CD4-positive, alpha-beta T cell (primary cell): ENCODE measurements at regions not wholly inside any gene's neighbourhood (a gene's known extent, or its start where the extent isn't known, plus 50 kb on each side); places are given as distances from the start of the nearest gene placed in this dataset.

ENCODE experiments used
- ATAC-seq: fragments of 200-7000 bp; cut with Tn5 transposase; one replicate; pipeline ENCODE4 v1.10.0; 2022; ENCODE audit warnings: mild to moderate bottlenecking; ENCODE audit not compliant: poor library complexity
- CTCF ChIA-PET: fragments of 350-600 bp; sonication (Branson Sonifier 250); formaldehyde crosslinking; loops from one replicate; lab custom pipeline; 2021; ENCODE audit warnings: antibody characterized with exemption, inconsistent platforms; lab: Charles Lee
- POLR2A ChIA-PET: fragments of 350-600 bp; sonication (Branson Sonifier 250); formaldehyde crosslinking; loops from one replicate; lab custom pipeline; 2021; ENCODE audit warnings: antibody characterized with exemption, inconsistent platforms; lab: Charles Lee
- DNase-seq, 14 experiments: peaks; one replicate each; pipeline ENCODE4 v3.0.0-alpha.2; 2013 to 2020; ENCODE audit warnings: mixed read lengths in 2 of 14
- H3K27ac ChIP-seq, 2 donors: one replicate each; pipeline versions ENCODE4 v1.5.1 to v1.7.0; 2013; ENCODE audit warnings: low read length in 2 of 2, low read depth in 1 of 2, mild to moderate bottlenecking in 1 of 2
- H3K27me3 ChIP-seq, 2 experiments: 1 replicate in 1 of 2; 2 replicates in 1 of 2; pipeline versions ENCODE4 v1.6.1 to v1.7.0; 2013; ENCODE audit warnings: low read length in 2 of 2, control low read depth in 1 of 2, mild to moderate bottlenecking in 1 of 2, moderate library complexity in 1 of 2; ENCODE audit not compliant: insufficient read depth in 2 of 2, control insufficient read depth in 1 of 2
- H3K36me3 ChIP-seq: one replicate; pipeline ENCODE4 v1.6.1; 2013; ENCODE audit warnings: low read length, control low read depth; ENCODE audit not compliant: insufficient read depth
- H3K4me1 ChIP-seq: one replicate; pipeline ENCODE4 v1.6.1; 2013; ENCODE audit warnings: low read length, control low read depth; ENCODE audit not compliant: insufficient read depth
- H3K4me3 ChIP-seq: one replicate; pipeline ENCODE4 v1.5.1; 2013; ENCODE audit warnings: mild to moderate bottlenecking, low read length, moderate library complexity
- H3K9me3 ChIP-seq, 2 experiments: 1 replicate in 1 of 2; 2 replicates in 1 of 2; pipeline versions ENCODE4 v1.6.1 to v1.7.0; 2013; ENCODE audit warnings: low read length in 2 of 2, mild to moderate bottlenecking in 2 of 2, control low read depth in 1 of 2, moderate library complexity in 1 of 2; ENCODE audit not compliant: control insufficient read depth in 1 of 2, insufficient read depth in 1 of 2
- H3K27ac Mint-ChIP-seq: one replicate; pipeline ENCODE4 v1.8.0; 2020; ENCODE audit warnings: mixed read lengths
- H3K27me3 Mint-ChIP-seq: one replicate; pipeline ENCODE4 v1.8.0; 2021; ENCODE audit warnings: mixed read lengths
- H3K36me3 Mint-ChIP-seq: one replicate; pipeline ENCODE4 v1.8.0; 2021; ENCODE audit warnings: low read depth, mixed read lengths
- H3K4me1 Mint-ChIP-seq: one replicate; pipeline ENCODE4 v1.8.0; 2021; ENCODE audit warnings: low read depth, mixed read lengths
- H3K4me3 Mint-ChIP-seq: one replicate; pipeline ENCODE4 v1.8.0; 2020; ENCODE audit warnings: mild to moderate bottlenecking, mixed read lengths
- H3K9me3 Mint-ChIP-seq: one replicate; pipeline ENCODE4 v1.8.0; 2020; ENCODE audit warnings: mixed read lengths
- CTCF ChIP-seq: fragments of 200-600 bp; IDR thresholded peaks from one replicate; pipeline ENCODE4 v1.8.0; 2022; ENCODE audit warnings: antibody characterized with exemption, mild to moderate bottlenecking
- intact Hi-C, 2 experiments: fragments of 100-400 bp; cut with DNase I in 1 of 2; cut with micrococcal nuclease in 1 of 2; formaldehyde crosslinking; loops; one replicate each; pipeline versions ENCODE4 v1.15.1 to v1.9.0; 2023 to 2025; cut with DNase I, micrococcal nuclease

- H3K9me3 Mint-ChIP-seq, result peaks cover 8% of the 10 kb centered on the region
- H3K27me3 Mint-ChIP-seq, result no peaks in the 10 kb centered on the region
- no peak overlapping the region for H3K4me3 Mint-ChIP-seq
- no peak overlapping the region for H3K27ac Mint-ChIP-seq
- no peak for TF ChIP-seq CTCF
- H3K4me1 ChIP-seq, result no peaks in the 10 kb centered on the region
- intact Hi-C loops, result no loop called here
- H3K36me3 ChIP-seq, result no peaks in the 10 kb centered on the region
- ChIA-PET POLR2A (no interaction called here), CTCF (no interaction called here)
- no peak overlapping the region for H3K27ac ChIP-seq
- H3K36me3 Mint-ChIP-seq, result no peaks in the 10 kb centered on the region
- peaks cover 0 to 1% of the 10 kb centered on the region in 2 experiments for H3K27me3 ChIP-seq
- ATAC-seq (no peak), DNase-seq (no peak)
- no peak overlapping the region for H3K4me3 ChIP-seq
- peaks cover 0 to 3% of the 10 kb centered on the region in 2 experiments for H3K9me3 ChIP-seq
- no peaks in the 10 kb centered on the region for H3K4me1 Mint-ChIP-seq
These were observed 187.1 kb downstream of the SNX19 start for GRCh38 chr11:130729193-130729592.

DNA sequence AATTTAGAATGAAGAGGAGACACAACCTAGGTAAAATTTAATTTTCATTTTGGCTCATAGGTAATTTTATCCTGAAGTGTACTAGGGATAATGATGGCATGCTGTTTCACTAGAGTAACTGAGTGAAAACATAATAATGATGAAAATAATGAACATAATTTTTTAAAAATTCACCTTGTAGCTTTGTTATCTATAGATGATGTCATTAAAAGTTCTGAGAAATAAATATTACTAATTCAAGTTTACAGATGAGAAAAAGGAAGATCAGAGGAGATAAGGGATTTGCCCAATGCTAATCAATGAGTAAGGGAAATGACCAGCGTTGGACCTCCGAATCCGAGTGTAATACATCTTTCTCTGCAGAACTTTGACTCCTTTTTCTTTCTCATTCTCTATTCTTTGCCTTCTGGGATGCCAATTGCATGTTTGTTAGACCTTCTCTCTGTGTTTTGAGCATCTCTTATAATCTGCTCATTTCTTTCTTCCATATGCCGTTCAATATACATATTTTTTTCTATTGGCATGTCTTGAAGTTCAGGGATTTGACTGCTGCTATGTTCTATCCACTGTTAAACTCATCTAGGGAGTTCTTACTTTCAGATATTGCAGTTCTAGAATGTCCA lies 186.5 kb downstream of the SNX19 start:
- intact Hi-C loops, result no loop called here
- CTCF ChIA-PET, result no interaction called here
- no peak for TF ChIP-seq CTCF

GRCh38 chr11:130731401-130731800 lies 184.9 kb downstream of the SNX19 start:
- H3K27ac Mint-ChIP-seq, result no peak overlapping the region
- intact Hi-C loops, result no loop called here
- Histone ChIP-seq H3K27me3 (no peaks in the 10 kb centered on the region), H3K4me3 (no peak overlapping the region), H3K9me3 (peaks cover 0 to 8% of the 10 kb centered on the region in 2 experiments), H3K36me3 (no peaks in the 10 kb centered on the region), H3K27ac (no peak overlapping the region), H3K4me1 (no peaks in the 10 kb centered on the region)
- no peaks in the 10 kb centered on the region for H3K27me3 Mint-ChIP-seq
- H3K4me3 Mint-ChIP-seq, result no peak overlapping the region
- H3K36me3 Mint-ChIP-seq, result no peaks in the 10 kb centered on the region
- peaks cover 13% of the 10 kb centered on the region for H3K9me3 Mint-ChIP-seq
- ChIA-PET CTCF (no interaction called here), POLR2A (no interaction called here)
- no peak for TF ChIP-seq CTCF
- no peaks in the 10 kb centered on the region for H3K4me1 Mint-ChIP-seq
- DNase-seq, result no peak
- no peak for ATAC-seq

More for the DNA sequence above, 186.5 kb downstream of the SNX19 start:
- no peaks in the 10 kb centered on the region for H3K36me3 ChIP-seq
- no peak overlapping the region for H3K4me3 Mint-ChIP-seq
- H3K27ac ChIP-seq, result no peak overlapping the region
- H3K9me3 Mint-ChIP-seq, result peaks cover 8% of the 10 kb centered on the region
- H3K4me1 ChIP-seq, result no peaks in the 10 kb centered on the region
- no peaks in the 10 kb centered on the region for H3K36me3 Mint-ChIP-seq
- POLR2A ChIA-PET, result no interaction called here
- no peaks in the 10 kb centered on the region for H3K27me3 ChIP-seq
- DNase-seq (no peak), ATAC-seq (no peak)
- H3K27me3 Mint-ChIP-seq, result no peaks in the 10 kb centered on the region
- H3K27ac Mint-ChIP-seq, result no peak overlapping the region
- H3K4me3 ChIP-seq, result no peak overlapping the region
- peaks cover 0 to 3% of the 10 kb centered on the region in 2 experiments for H3K9me3 ChIP-seq
- H3K4me1 Mint-ChIP-seq, result no peaks in the 10 kb centered on the region
